ENCODE measurements at regions not wholly inside any gene's neighbourhood (a gene's known extent, or its start where the extent isn't known, plus 50 kb on each side); places are given as distances from the start of the nearest gene placed in this dataset.

DNA sequence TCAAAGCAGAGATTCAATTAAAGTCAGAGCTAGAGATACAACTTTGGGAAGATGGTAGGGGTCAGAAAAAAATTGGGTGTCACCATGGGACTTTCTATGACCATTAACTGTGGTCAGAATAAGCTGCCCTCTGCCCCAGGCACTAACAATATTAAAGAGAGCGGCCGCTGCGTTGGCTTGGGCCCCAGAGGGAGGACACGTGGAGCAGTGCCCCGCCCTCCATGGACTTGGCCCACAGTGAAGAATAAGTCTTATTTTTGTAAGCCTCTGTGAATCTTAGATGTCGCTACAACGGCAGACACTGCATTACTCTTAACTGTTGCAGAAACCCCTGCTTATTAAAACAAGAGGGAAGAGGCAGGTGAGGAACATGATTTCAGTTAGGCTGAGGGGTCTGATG, 172.7 kb downstream of the UQCRFS1 start:
- TF ChIP-seq POLR2A (IDR thresholded peaks at IDR 0.05) (no peak), POLR2AphosphoS5 (IDR thresholded peaks at IDR 0.05) (no peak)
- TF ChIP-seq, protein P1, sequence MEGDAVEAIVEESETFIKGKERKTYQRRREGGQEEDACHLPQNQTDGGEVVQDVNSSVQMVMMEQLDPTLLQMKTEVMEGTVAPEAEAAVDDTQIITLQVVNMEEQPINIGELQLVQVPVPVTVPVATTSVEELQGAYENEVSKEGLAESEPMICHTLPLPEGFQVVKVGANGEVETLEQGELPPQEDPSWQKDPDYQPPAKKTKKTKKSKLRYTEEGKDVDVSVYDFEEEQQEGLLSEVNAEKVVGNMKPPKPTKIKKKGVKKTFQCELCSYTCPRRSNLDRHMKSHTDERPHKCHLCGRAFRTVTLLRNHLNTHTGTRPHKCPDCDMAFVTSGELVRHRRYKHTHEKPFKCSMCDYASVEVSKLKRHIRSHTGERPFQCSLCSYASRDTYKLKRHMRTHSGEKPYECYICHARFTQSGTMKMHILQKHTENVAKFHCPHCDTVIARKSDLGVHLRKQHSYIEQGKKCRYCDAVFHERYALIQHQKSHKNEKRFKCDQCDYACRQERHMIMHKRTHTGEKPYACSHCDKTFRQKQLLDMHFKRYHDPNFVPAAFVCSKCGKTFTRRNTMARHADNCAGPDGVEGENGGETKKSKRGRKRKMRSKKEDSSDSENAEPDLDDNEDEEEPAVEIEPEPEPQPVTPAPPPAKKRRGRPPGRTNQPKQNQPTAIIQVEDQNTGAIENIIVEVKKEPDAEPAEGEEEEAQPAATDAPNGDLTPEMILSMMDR (IDR thresholded peaks at IDR 0.05): no peak
